ENCODE measurements at regions not wholly inside any gene's neighbourhood (a gene's known extent, or its start where the extent isn't known, plus 50 kb on each side); places are given as distances from the start of the nearest gene placed in this dataset.

DNA sequence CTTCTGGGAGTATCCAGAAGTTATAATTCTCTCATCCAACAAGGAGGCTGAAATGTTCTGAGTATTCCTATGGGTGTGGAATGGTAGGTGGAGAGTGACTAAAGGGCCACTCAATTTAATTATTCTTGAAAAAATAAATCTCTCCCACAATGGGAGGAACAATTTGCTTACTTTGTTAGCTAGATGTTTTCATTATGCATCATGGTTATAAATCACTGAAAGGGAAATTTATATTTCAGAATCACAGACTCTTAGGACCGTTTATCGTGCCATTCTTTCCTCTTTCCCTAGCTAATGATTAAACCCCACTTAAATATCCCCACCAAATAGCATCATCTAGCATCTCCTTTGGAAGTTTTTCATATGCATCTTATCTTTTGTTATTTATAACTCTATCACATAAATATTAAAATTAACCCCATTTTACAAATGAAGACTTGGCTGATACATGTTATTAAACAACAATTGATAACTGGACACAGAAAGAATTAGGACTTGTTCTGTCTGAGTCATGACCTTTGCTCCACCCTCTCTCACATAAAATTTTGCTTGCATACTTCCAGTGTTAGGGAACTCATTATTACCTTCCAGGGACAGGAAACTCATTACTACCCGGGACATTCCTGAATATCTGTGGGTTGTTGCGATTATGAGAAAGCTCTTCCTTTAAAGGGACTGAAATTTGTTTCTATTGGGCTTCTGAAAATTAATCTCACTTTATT, 94.9 kb upstream of the NMUR2 start:
- Histone ChIP-seq H3K27ac (ENCODE audit: low read length) (no peak overlapping the region), H3K9me3 (no peaks in the 10 kb centered on the region), H3K36me3 (ENCODE audit: control insufficient read depth in 2 of 2, extremely low read depth in 1 of 2, insufficient read depth in 1 of 2, low read length in 1 of 2) (no peaks in the 10 kb centered on the region), H3K4me1 (ENCODE audit: control insufficient read depth in 1 of 2, extremely low read depth in 1 of 2, insufficient read depth in 2 of 2, low read length in 2 of 2) (no peaks in the 10 kb centered on the region), H3K27me3 (replicated peaks in 1 of 2; ENCODE audit: control insufficient read depth in 2 of 2, extremely low read depth in 1 of 2, insufficient read depth in 2 of 2, low read length in 1 of 2) (peaks cover 0 to 2% of the 10 kb centered on the region in 2 experiments), H3K4me3 (ENCODE audit: control insufficient read depth in 1 of 2, extremely low read depth in 1 of 2, low read length in 1 of 2) (no peak overlapping the region)
- DNase-seq (no peak), ATAC-seq (replicated peaks in 1 of 4) (no peak)
- POLR2A ChIA-PET: no interaction called here
- Mint-ChIP-seq H3K4me3 (no peak overlapping the region), H3K4me1 (no peaks in the 10 kb centered on the region), H3K27me3 (peaks cover 0 to 11% of the 10 kb centered on the region in 2 donors), H3K27ac (no peak overlapping the region), H3K36me3 (no peaks in the 10 kb centered on the region), H3K9me3 (peaks cover 0 to 2% (median 0%) of the 10 kb centered on the region in 3 donors)
- WGBS (ENCODE audit: insufficient coverage): no CpG with 5 or more reads among the region's 4 CpGs
- CTCF ChIA-PET: interaction anchor here in 1 of 2 donors (0.7 to 1.0 kb wide), 2 partner anchors 8 to 26 kb away, joined by 4 read pairs; no protein-coding TSS in a partner anchor

GRCh38 chr5:152501294-152501693, 96.2 kb upstream of the NMUR2 start:
- Histone ChIP-seq H3K27ac (ENCODE audit: low read length) (no peak overlapping the region), H3K4me3 (ENCODE audit: control insufficient read depth in 1 of 2, extremely low read depth in 1 of 2, low read length in 1 of 2) (no peak overlapping the region), H3K36me3 (ENCODE audit: control insufficient read depth in 2 of 2, extremely low read depth in 1 of 2, insufficient read depth in 1 of 2, low read length in 1 of 2) (no peaks in the 10 kb centered on the region), H3K27me3 (replicated peaks in 1 of 2; ENCODE audit: control insufficient read depth in 2 of 2, extremely low read depth in 1 of 2, insufficient read depth in 2 of 2, low read length in 1 of 2) (peaks cover 0 to 2% of the 10 kb centered on the region in 2 experiments), H3K4me1 (ENCODE audit: control insufficient read depth in 1 of 2, extremely low read depth in 1 of 2, insufficient read depth in 2 of 2, low read length in 2 of 2) (no peaks in the 10 kb centered on the region), H3K9me3 (no peaks in the 10 kb centered on the region)
- ATAC-seq (replicated peaks in 1 of 4): no peak
- ChIA-PET CTCF (no interaction called here), POLR2A (no interaction called here)
- Mint-ChIP-seq H3K27ac (no peak overlapping the region), H3K4me3 (no peak overlapping the region), H3K36me3 (no peaks in the 10 kb centered on the region), H3K9me3 (peaks cover 0 to 2% (median 0%) of the 10 kb centered on the region in 3 donors), H3K27me3 (peaks cover 4 to 16% of the 10 kb centered on the region in 2 donors), H3K4me1 (peaks cover 0 to 3% (median 0%) of the 10 kb centered on the region in 3 donors)
- no CpG with 5 or more reads among the region's 2 CpGs for WGBS (ENCODE audit: insufficient coverage)
- no peak for DNase-seq

DNA sequence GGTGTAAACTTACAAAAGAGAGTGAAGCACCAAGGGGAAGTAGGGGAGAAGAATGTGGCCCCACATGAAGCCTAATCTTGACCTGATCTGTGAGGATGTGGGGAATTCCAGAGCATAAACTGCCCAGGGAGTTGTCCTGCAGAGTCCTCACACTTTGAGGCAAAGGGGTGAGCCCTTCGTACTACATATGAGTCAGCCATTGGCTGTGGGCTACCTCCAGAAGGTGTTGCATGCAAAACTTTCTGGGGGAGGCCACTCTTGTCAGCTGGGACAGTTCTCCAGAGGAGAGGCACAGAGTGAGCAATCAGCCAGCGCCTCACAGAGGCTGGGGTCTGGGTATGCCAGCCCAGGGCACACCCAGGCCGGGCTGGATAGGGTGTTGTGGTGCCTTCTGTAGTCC, 98.1 kb upstream of the NMUR2 start:
- CTCF ChIA-PET: no interaction called here
- H3K36me3 Mint-ChIP-seq: no peaks in the 10 kb centered on the region

DNA sequence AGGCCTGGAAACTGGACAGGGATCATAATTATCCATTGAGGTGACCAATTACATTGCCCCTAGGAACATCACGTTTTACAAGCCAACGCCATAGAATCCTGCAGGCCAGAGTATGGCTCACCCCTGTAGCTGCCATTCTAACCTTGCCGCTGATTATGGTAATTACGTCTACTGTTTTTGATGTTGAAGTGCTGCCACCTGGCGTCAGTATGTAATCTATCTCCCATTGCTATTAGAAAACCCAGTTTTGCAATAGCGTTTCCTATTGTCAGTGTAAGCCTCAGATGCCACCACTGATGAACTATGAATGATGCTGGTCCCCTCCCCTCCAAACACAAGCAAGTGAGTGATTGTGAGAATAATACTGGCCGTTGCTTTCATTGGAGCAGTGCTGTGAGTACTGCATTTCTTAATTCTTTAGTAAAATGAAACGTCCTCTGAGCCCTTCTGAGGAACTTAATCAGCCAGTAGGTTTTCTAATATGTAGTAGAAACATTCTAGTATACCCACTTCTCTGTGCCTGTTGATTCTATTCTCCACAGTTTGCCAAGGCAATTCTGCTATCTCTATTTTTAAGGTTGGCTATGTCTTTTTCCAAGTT, 100.5 kb upstream of the NMUR2 start:
- H3K4me1 ChIP-seq (ENCODE audit: control insufficient read depth in 1 of 2, extremely low read depth in 1 of 2, insufficient read depth in 2 of 2, low read length in 2 of 2): no peaks in the 10 kb centered on the region
- POLR2A ChIA-PET: no interaction called here
- no peaks in the 10 kb centered on the region for H3K36me3 Mint-ChIP-seq
- ATAC-seq (replicated peaks in 1 of 4) (peak in 3 of 4 experiments; percentile 32 to 54 (median 45)), DNase-seq (peak in 26 of 35 experiments; percentile 2 to 58 (median 11))
- no peak overlapping the region for H3K27ac ChIP-seq (ENCODE audit: low read length)
- H3K4me1 Mint-ChIP-seq: peaks cover 0 to 3% (median 0%) of the 10 kb centered on the region in 3 donors
- 21% methylated on average over 3 of the region's 8 CpGs for WGBS (ENCODE audit: insufficient coverage)
- H3K27me3 Mint-ChIP-seq: peaks cover 19 to 29% of the 10 kb centered on the region in 2 donors
- H3K9me3 Mint-ChIP-seq: no peaks in the 10 kb centered on the region
- no peak overlapping the region for H3K27ac Mint-ChIP-seq
- H3K36me3 ChIP-seq (ENCODE audit: control insufficient read depth in 2 of 2, extremely low read depth in 1 of 2, insufficient read depth in 1 of 2, low read length in 1 of 2): no peaks in the 10 kb centered on the region
- CTCF ChIA-PET: interaction anchor here (0.7 to 1.2 kb wide), 5 partner anchors 9 to 1883 kb away, joined by 3 to 5 read pairs (median 4); no protein-coding TSS in a partner anchor
- no peak overlapping the region for H3K4me3 ChIP-seq (ENCODE audit: control insufficient read depth in 1 of 2, extremely low read depth in 1 of 2, low read length in 1 of 2)
- H3K4me3 Mint-ChIP-seq: no peak overlapping the region
- no peaks in the 10 kb centered on the region for H3K9me3 ChIP-seq
- H3K27me3 ChIP-seq (replicated peaks in 1 of 2; ENCODE audit: control insufficient read depth in 2 of 2, extremely low read depth in 1 of 2, insufficient read depth in 2 of 2, low read length in 1 of 2): peaks cover 0 to 2% of the 10 kb centered on the region in 2 experiments

More for the DNA sequence above, 98.1 kb upstream of the NMUR2 start:
- no peak overlapping the region for H3K27ac Mint-ChIP-seq
- Histone ChIP-seq H3K9me3 (no peaks in the 10 kb centered on the region), H3K4me1 (ENCODE audit: control insufficient read depth in 1 of 2, extremely low read depth in 1 of 2, insufficient read depth in 2 of 2, low read length in 2 of 2) (no peaks in the 10 kb centered on the region), H3K27me3 (replicated peaks in 1 of 2; ENCODE audit: control insufficient read depth in 2 of 2, extremely low read depth in 1 of 2, insufficient read depth in 2 of 2, low read length in 1 of 2) (peaks cover 0 to 2% of the 10 kb centered on the region in 2 experiments), H3K4me3 (ENCODE audit: control insufficient read depth in 1 of 2, extremely low read depth in 1 of 2, low read length in 1 of 2) (no peak overlapping the region), H3K36me3 (ENCODE audit: control insufficient read depth in 2 of 2, extremely low read depth in 1 of 2, insufficient read depth in 1 of 2, low read length in 1 of 2) (no peaks in the 10 kb centered on the region), H3K27ac (ENCODE audit: low read length) (no peak overlapping the region)
- peaks cover 0 to 3% (median 0%) of the 10 kb centered on the region in 3 donors for H3K4me1 Mint-ChIP-seq
- H3K4me3 Mint-ChIP-seq: no peak overlapping the region
- ATAC-seq (replicated peaks in 1 of 4) (no peak), DNase-seq (no peak)
- H3K9me3 Mint-ChIP-seq: no peaks in the 10 kb centered on the region
- WGBS (ENCODE audit: insufficient coverage): 70% methylated on average over 1 of the region's 3 CpGs
- POLR2A ChIA-PET: no interaction called here
- H3K27me3 Mint-ChIP-seq: peaks cover 12 to 22% of the 10 kb centered on the region in 2 donors

GRCh38 chr5:152511120-152511519, 106.0 kb upstream of the NMUR2 start:
- 92% methylated on average over 2 of the region's 5 CpGs for WGBS (ENCODE audit: insufficient coverage)
- ATAC-seq (replicated peaks in 1 of 4): no peak
- Mint-ChIP-seq H3K4me1 (no peaks in the 10 kb centered on the region), H3K27me3 (peaks cover 18 to 24% of the 10 kb centered on the region in 2 donors), H3K36me3 (no peaks in the 10 kb centered on the region), H3K9me3 (no peaks in the 10 kb centered on the region), H3K4me3 (no peak overlapping the region), H3K27ac (no peak overlapping the region)
- ChIA-PET POLR2A (no interaction called here), CTCF (no interaction called here)
- Histone ChIP-seq H3K27ac (ENCODE audit: low read length) (no peak overlapping the region), H3K27me3 (replicated peaks in 1 of 2; ENCODE audit: control insufficient read depth in 2 of 2, extremely low read depth in 1 of 2, insufficient read depth in 2 of 2, low read length in 1 of 2) (no peaks in the 10 kb centered on the region), H3K4me1 (ENCODE audit: control insufficient read depth in 1 of 2, extremely low read depth in 1 of 2, insufficient read depth in 2 of 2, low read length in 2 of 2) (no peaks in the 10 kb centered on the region), H3K9me3 (no peaks in the 10 kb centered on the region), H3K4me3 (ENCODE audit: control insufficient read depth in 1 of 2, extremely low read depth in 1 of 2, low read length in 1 of 2) (no peak overlapping the region), H3K36me3 (ENCODE audit: control insufficient read depth in 2 of 2, extremely low read depth in 1 of 2, insufficient read depth in 1 of 2, low read length in 1 of 2) (no peaks in the 10 kb centered on the region)
- no peak for DNase-seq

DNA sequence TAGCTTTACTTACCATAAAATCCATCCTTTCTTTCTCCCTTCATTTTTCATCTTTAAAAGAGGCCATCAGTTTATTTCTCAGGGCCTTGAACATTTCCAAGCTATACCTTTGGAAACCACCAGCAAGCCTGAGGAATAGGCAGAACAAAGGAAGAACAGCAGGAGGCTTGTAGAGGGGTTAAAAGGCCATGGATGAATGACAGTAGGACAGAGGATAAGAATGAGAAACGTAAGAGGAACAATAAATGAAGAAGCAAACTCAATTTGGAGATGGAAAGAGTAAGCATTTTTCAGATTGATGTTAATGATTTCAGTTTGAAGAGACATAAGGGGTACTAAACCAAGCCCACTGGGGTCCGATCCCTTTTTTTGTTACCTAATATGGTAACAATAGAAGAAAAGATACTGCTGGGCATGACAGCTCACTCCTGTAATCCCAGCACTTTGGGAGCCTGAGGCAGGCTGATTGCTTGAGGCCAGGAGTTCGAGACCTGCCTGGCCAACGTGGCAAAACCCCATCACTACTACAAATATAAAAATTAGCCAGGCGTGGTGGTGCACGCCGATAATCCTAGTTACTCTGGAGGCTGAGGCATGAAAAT, 106.6 kb upstream of the NMUR2 start:
- no peaks in the 10 kb centered on the region for H3K9me3 ChIP-seq
- POLR2A ChIA-PET: no interaction called here
- no peaks in the 10 kb centered on the region for H3K4me1 Mint-ChIP-seq
- 49% methylated on average over 2 of the region's 7 CpGs for WGBS (ENCODE audit: insufficient coverage)
- CTCF ChIA-PET: interaction anchor here in 1 of 2 donors (0.6 kb wide), 1 partner anchor 703 kb away, joined by 3 read pairs; no protein-coding TSS in a partner anchor
- H3K4me3 Mint-ChIP-seq: no peak overlapping the region
- H3K9me3 Mint-ChIP-seq: no peaks in the 10 kb centered on the region
- no peaks in the 10 kb centered on the region for H3K4me1 ChIP-seq (ENCODE audit: control insufficient read depth in 1 of 2, extremely low read depth in 1 of 2, insufficient read depth in 2 of 2, low read length in 2 of 2)
- H3K27me3 ChIP-seq (replicated peaks in 1 of 2; ENCODE audit: control insufficient read depth in 2 of 2, extremely low read depth in 1 of 2, insufficient read depth in 2 of 2, low read length in 1 of 2): no peaks in the 10 kb centered on the region
- H3K36me3 ChIP-seq (ENCODE audit: control insufficient read depth in 2 of 2, extremely low read depth in 1 of 2, insufficient read depth in 1 of 2, low read length in 1 of 2): no peaks in the 10 kb centered on the region
- no peaks in the 10 kb centered on the region for H3K36me3 Mint-ChIP-seq
- no peak for DNase-seq
- H3K27me3 Mint-ChIP-seq: peaks cover 17 to 20% of the 10 kb centered on the region in 2 donors
- no peak overlapping the region for H3K27ac ChIP-seq (ENCODE audit: low read length)
- H3K4me3 ChIP-seq (ENCODE audit: control insufficient read depth in 1 of 2, extremely low read depth in 1 of 2, low read length in 1 of 2): no peak overlapping the region
- no peak overlapping the region for H3K27ac Mint-ChIP-seq
- no peak for ATAC-seq (replicated peaks in 1 of 4)
